Activated naive CD8-positive, alpha-beta T cell treated with anti-CD3 and anti-CD28 coated beads, Interleukin-2, amount 50 U/mL, for 24 hours (primary cell): ENCODE measurements at regions not wholly inside any gene's neighbourhood (a gene's known extent, or its start where the extent isn't known, plus 50 kb on each side); places are given as distances from the start of the nearest gene placed in this dataset.
A peak's percentile ranks its signal among the peaks of the same experiment; 100 is the strongest.
"Not testable (repeated sequence)": the region's sequence is repeated elsewhere in the genome, so short reads cannot be mapped to it uniquely, and the experiment has no call there.

Source experiments
- ATAC-seq: fragments of 150-1000 bp; cut with Tn5 transposase; one replicate; pipeline ENCODE4 v1.10.0; 2021
- DNase-seq: peaks from one replicate; pipeline ENCODE4 v3.0.0; 2021
- H3K27ac Mint-ChIP-seq: one replicate; pipeline ENCODE4 v1.8.0; 2021; ENCODE audit warnings: mild to moderate bottlenecking, mixed read lengths
- H3K27me3 Mint-ChIP-seq: one replicate; pipeline ENCODE4 v1.8.0; 2021; ENCODE audit warnings: mixed read lengths
- H3K36me3 Mint-ChIP-seq: one replicate; pipeline ENCODE4 v1.8.0; 2021; ENCODE audit warnings: low read depth, mixed read lengths
- H3K4me1 Mint-ChIP-seq: one replicate; pipeline ENCODE4 v1.8.0; 2021; ENCODE audit warnings: mixed read lengths
- H3K4me3 Mint-ChIP-seq: one replicate; pipeline ENCODE4 v1.8.0; 2021; ENCODE audit warnings: mild to moderate bottlenecking, moderate library complexity, mixed read lengths
- H3K9me3 Mint-ChIP-seq: one replicate; pipeline ENCODE4 v1.8.0; 2021; ENCODE audit warnings: mixed read lengths

DNA sequence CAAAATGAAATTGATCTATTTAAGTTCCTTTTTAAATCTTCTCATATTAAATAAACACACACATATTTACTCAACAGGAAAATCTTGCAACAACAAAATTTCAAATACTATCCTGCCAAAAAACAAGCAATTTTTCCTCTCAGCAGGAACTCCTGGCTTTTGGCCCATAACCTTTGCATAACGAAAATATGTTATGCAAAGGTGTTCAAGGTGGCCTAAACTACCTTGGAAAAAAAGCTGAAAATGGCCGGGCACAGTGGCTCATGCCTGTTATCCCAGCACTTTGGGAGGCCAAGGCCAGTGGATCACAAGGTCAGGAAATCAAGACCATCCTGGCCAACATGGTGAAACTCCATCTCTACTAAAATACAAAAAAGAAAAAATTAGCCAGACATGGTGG is 424.3 kb upstream of the ZNF337 start:
- H3K36me3 Mint-ChIP-seq, H3K4me3 Mint-ChIP-seq, H3K27me3 Mint-ChIP-seq, H3K27ac Mint-ChIP-seq, ATAC-seq, DNase-seq, H3K9me3 Mint-ChIP-seq, H3K4me1 Mint-ChIP-seq: not testable (repeated sequence)

DNA sequence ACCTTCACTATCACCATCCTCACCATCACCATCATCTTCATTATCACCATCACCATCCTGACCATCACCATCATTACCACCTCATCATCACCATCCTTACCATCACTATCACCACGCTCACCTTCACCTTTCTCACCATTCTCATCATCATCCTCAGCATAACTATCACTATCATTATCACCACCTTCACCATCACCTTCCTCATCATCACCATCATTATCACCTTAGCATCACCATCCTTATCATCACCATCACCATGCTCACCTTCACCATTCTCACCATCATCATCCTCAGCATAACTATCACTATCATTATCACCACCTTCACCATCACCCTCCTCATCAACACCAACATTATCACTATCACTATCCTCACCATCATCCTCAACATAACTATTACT is 397.8 kb upstream of the ZNF337 start:
- not testable (repeated sequence) for DNase-seq, H3K4me3 Mint-ChIP-seq, H3K4me1 Mint-ChIP-seq, H3K27ac Mint-ChIP-seq, H3K9me3 Mint-ChIP-seq, H3K27me3 Mint-ChIP-seq, ATAC-seq, H3K36me3 Mint-ChIP-seq

GRCh38 chr20:26091921-26092320 is 395.3 kb upstream of the ZNF337 start:
- H3K27me3 Mint-ChIP-seq, H3K36me3 Mint-ChIP-seq, DNase-seq, H3K9me3 Mint-ChIP-seq, H3K27ac Mint-ChIP-seq, H3K4me3 Mint-ChIP-seq, H3K4me1 Mint-ChIP-seq, ATAC-seq: not testable (repeated sequence)

DNA sequence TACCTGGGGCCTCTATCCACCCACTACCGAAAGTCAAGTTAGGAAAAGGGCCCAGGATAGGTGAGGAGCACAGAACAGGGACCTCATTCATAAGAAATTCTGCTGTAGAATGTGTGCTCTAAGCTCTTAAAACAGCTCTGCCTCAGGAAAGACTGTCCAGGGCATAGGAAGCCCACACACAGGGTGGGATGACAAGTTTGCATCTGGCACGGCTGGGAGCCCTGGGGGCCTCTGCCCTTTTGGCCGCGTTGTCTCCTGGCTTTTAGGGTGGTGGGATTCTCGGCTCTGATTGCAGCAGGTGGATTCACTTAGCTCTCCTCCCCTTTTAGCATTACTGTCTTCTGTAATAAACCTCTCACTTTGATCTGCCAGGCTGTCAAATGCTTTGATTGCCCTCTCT is 389.5 kb upstream of the ZNF337 start:
- not testable (repeated sequence) for H3K4me1 Mint-ChIP-seq, H3K36me3 Mint-ChIP-seq, H3K4me3 Mint-ChIP-seq, H3K9me3 Mint-ChIP-seq, ATAC-seq, DNase-seq, H3K27me3 Mint-ChIP-seq, H3K27ac Mint-ChIP-seq

DNA sequence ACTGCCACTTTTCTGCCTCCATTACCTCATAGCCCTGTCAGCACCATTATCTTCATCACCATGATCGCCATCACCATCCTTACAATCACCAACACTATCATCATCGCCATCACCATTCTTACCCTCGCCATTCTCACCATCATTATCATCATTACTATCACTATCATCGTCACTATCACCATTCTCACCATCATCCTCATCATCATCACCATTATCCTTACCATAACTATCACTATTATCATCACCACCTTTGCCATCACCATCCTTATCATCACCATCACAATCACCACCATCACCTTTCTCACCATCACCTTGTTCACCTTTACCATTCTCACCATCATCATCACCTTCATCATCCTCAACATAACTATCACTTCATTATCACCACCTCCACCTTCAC is 377.3 kb upstream of the ZNF337 start:
- H3K27me3 Mint-ChIP-seq, ATAC-seq, H3K4me3 Mint-ChIP-seq, H3K27ac Mint-ChIP-seq, H3K36me3 Mint-ChIP-seq, H3K9me3 Mint-ChIP-seq, DNase-seq, H3K4me1 Mint-ChIP-seq: not testable (repeated sequence)

DNA sequence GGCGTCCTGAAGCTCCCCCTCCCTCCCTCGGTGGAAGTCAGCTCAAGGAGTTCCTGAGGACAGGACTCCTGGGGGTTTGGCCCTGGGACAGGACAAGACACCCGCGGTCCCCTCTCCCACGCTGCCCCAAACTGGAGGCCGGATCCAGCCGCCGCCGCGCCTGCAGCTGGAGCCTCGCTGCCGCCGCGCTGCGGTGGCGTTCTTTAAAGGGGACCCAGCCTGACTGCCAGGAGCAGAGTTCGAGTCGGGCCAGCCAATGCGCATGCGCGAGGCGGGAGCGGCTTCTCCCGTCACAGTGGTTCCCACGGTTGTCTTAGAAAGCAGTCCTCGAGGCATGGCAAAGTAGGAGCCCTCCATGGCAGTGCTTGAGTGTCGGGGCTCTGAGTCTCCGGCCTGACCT is 362.7 kb upstream of the ZNF337 start:
- DNase-seq, H3K4me3 Mint-ChIP-seq, H3K9me3 Mint-ChIP-seq, H3K27ac Mint-ChIP-seq, ATAC-seq, H3K27me3 Mint-ChIP-seq, H3K4me1 Mint-ChIP-seq, H3K36me3 Mint-ChIP-seq: not testable (repeated sequence)

DNA sequence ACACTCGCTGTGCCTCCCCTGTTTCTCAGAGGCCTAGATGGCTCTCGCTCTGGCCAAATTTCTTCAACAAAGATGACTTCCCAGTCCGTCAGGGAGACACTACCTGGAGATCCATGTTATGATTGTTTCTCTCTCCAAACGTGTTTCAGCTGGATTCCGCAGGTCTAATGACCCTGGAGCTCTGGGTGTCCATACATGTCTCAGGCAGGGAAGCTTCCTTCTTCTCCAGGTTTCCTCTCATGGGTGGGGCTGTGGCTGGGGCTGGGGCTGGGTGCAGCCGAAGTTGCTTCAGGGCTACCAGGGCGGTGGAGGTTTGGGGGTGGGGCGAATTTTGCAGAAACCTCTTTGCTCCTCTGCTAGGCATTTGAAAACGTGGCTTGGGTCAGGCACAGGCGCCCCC is 361.8 kb upstream of the ZNF337 start:
- not testable (repeated sequence) for H3K36me3 Mint-ChIP-seq, DNase-seq, H3K4me3 Mint-ChIP-seq, H3K27ac Mint-ChIP-seq, H3K4me1 Mint-ChIP-seq, H3K27me3 Mint-ChIP-seq, ATAC-seq, H3K9me3 Mint-ChIP-seq

- not testable (repeated sequence) for H3K27me3 Mint-ChIP-seq, H3K4me1 Mint-ChIP-seq, H3K27ac Mint-ChIP-seq, DNase-seq, H3K36me3 Mint-ChIP-seq, ATAC-seq, H3K9me3 Mint-ChIP-seq, H3K4me3 Mint-ChIP-seq
Observed at GRCh38 chr20:26057135-26057752, 360.6 kb upstream of the ZNF337 start.

- H3K36me3 Mint-ChIP-seq, DNase-seq, H3K9me3 Mint-ChIP-seq, H3K4me1 Mint-ChIP-seq, H3K27me3 Mint-ChIP-seq, ATAC-seq, H3K4me3 Mint-ChIP-seq, H3K27ac Mint-ChIP-seq: not testable (repeated sequence)
Observed at GRCh38 chr20:26025792-26026191, 329.1 kb upstream of the ZNF337 start.

DNA sequence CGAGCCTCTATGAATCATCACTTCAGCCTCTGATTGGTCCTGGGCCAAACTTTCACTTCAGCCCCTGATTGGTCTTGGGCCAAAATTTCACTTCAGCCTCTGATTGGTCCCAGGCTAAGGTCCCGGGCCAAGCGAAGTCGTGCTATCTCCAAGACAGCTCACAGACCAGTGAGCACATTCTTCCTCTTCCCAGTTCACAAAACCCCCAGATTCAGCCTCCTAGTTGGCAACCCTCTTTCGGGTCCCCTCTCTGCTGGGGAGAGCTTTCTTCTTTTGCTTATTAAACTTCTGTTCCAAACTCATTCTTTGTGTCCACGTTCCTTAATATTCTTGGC is 314.3 kb upstream of the ZNF337 start:
- H3K27ac Mint-ChIP-seq = not testable (repeated sequence)

GRCh38 chr20:26010224-26010941 is 313.7 kb upstream of the ZNF337 start:
- not testable (repeated sequence) for H3K4me1 Mint-ChIP-seq, H3K36me3 Mint-ChIP-seq, H3K9me3 Mint-ChIP-seq, H3K27me3 Mint-ChIP-seq, ATAC-seq, DNase-seq
- Mint-ChIP-seq H3K27ac (peak overlapping the region; percentile 92), H3K4me3 (peak overlapping the region; percentile 99)

More for the DNA sequence above, 314.3 kb upstream of the ZNF337 start:
- H3K9me3 Mint-ChIP-seq, H3K27me3 Mint-ChIP-seq, H3K36me3 Mint-ChIP-seq, DNase-seq, H3K4me1 Mint-ChIP-seq, ATAC-seq: not testable (repeated sequence)
- peak overlapping the region; percentile 99 for H3K4me3 Mint-ChIP-seq

DNA sequence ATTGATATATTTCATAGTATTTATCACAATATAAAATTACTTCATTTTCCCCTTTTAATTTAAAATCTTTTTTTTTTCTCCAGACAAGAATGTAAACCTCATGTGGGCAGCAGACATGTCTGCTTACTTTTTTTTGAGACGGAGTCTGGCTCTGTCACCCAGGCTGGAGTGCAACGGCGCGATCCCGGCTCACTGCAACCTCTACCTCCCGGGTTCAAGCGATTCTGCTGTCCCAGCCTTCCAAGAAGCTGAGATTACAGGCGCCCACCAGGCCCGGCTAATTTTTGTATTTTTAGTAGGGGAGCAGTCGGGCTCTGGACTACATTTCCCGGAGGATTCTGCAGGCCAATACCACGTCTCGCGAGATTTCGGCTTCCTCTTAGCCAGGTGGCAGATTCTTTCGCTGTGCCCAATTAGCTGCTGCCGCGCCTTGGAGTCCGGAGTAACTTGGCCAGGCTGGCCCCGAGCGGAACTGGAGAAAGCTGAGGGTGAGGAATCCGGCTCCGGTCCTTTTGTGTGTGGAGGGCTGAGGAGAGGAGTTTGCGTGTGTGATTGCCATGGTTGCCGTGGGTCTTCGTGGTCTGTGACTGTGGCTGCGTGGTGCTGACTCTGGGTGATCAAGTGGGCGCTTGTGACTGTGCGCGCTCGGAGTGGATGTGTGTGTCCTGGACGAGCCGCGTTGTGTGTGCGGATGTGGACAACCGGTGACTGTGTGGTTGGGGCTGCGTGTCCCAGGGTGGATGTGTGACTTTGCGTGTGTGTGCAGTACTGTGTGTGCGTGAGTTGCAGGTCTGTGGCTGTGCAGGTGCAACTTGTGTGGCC is 313.0 kb upstream of the ZNF337 start:
- not testable (repeated sequence) for H3K36me3 Mint-ChIP-seq, H3K4me1 Mint-ChIP-seq, ATAC-seq, H3K9me3 Mint-ChIP-seq, H3K27me3 Mint-ChIP-seq
- Mint-ChIP-seq H3K4me3 (peak overlapping the region; percentile 99), H3K27ac (peak overlapping the region; percentile 92)
- DNase-seq = peak; percentile 70

GRCh38 chr20:26008026-26008425 is 311.4 kb upstream of the ZNF337 start:
- not testable (repeated sequence) for H3K27ac Mint-ChIP-seq, H3K27me3 Mint-ChIP-seq, H3K4me3 Mint-ChIP-seq, H3K36me3 Mint-ChIP-seq, ATAC-seq, H3K4me1 Mint-ChIP-seq, H3K9me3 Mint-ChIP-seq, DNase-seq

DNA sequence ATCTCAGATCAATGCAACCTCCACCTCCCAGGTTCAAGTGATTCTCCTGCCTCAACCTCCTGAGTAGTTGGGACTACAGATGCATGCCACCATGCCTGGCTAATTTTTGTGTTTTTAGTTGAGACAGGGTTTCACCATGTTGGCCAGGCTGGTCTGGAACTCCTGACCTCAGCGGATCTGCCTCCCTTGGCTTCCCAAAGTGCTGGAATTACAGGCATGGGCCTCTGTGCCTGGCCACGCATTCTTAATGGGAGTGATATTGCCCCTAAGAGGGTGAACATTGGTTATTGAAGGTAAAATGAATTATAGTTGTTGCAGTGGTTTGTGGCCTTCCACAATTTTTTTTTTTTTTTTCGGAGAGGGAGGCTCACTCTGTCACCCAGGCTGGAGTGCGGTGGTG is 309.5 kb upstream of the ZNF337 start:
- not testable (repeated sequence) for H3K9me3 Mint-ChIP-seq, H3K27ac Mint-ChIP-seq, DNase-seq, H3K27me3 Mint-ChIP-seq, ATAC-seq, H3K36me3 Mint-ChIP-seq, H3K4me3 Mint-ChIP-seq, H3K4me1 Mint-ChIP-seq

DNA sequence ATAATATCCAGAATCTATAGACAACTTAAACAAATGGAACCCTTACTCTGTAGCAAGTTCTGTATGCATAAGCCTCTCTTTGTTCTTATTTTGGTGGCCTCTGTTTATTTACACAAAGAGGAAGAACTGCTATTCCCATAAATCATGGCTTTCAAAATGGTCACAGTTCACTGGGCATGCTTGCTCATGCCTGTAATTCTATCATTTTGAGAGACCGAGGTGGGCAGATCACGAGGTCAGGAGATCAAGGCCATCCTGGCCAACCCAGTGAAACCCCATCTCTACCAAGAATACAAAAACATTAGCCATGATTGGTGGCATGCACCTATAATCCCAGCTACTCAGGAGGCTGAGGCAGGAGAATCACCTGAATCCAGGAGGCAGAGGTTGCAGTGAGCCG is 307.3 kb upstream of the ZNF337 start:
- DNase-seq, H3K27ac Mint-ChIP-seq, H3K4me1 Mint-ChIP-seq, H3K36me3 Mint-ChIP-seq, ATAC-seq, H3K9me3 Mint-ChIP-seq, H3K27me3 Mint-ChIP-seq, H3K4me3 Mint-ChIP-seq: not testable (repeated sequence)
